HCT116 (cell line): ENCODE measurements at regions not wholly inside any gene's neighbourhood (a gene's known extent, or its start where the extent isn't known, plus 50 kb on each side); places are given as distances from the start of the nearest gene placed in this dataset.

Experiments
- ATAC-seq: fragments of 200-7000 bp; cut with Tn5 transposase; 2 replicates; pipeline ENCODE4 v1.9.1; 2020; ENCODE audit warnings: mild to moderate bottlenecking, moderate library complexity
- BruUV-seq: library from RNA; stranded (reverse); fragments of 400-500 nt; replicated peaks from 2 replicates; lab custom pipeline; 2021; lab: Mats Ljungman, UMichigan
- CTCF ChIA-PET: fragments of 300-600 bp; sonication (Branson Sonifier 250); formaldehyde crosslinking; loops from one replicate; lab custom pipeline; 2021; ENCODE audit warnings: antibody characterized with exemption; lab: Charles Lee
- POLR2A ChIA-PET: fragments of 300-600, 350-600 bp; sonication (Branson Sonifier 250); formaldehyde crosslinking; loops from one replicate; lab custom pipeline; 2021; ENCODE audit warnings: antibody characterized with exemption; lab: Charles Lee
- RAD21 ChIA-PET, 2 experiments: fragments of 300-600 bp; sonication (Branson Sonifier 250); formaldehyde crosslinking; loops; one replicate each; lab custom pipeline; 2023; ENCODE audit warnings: low total read pairs in 2 of 2; ENCODE audit not compliant: uncharacterized antibody in 2 of 2, unreplicated experiment in 2 of 2, low non-redundant PET in 1 of 2; lab: Charles Lee
- DNase-seq: peaks from one replicate; pipeline ENCODE4 v3.0.0-alpha.2; 2010; ENCODE audit warnings: low read depth, low spot score
- H2AFZ ChIP-seq: fragments of 200-600 bp; shearing (Covaris generic), sonication (generic); 2 replicates; pipeline ENCODE4 v1.6.1; 2017; ENCODE audit warnings: low read depth, mixed run types, mixed read lengths, antibody characterized with exemption, low read length; ENCODE audit not compliant: poor library complexity, severe bottlenecking
- H3K27ac ChIP-seq: 2 replicates; pipeline ENCODE4 v1.5.1; 2012; ENCODE audit warnings: low read depth, low read length
- H3K27me3 ChIP-seq: fragments of 200-600 bp; sonication (generic); 2 replicates; pipeline ENCODE4 v1.6.1; 2016; ENCODE audit warnings: mixed run types, low read length, mixed read lengths; ENCODE audit not compliant: insufficient read depth
- H3K36me3 ChIP-seq, 2 experiments: fragments of 200-500 bp in 1 of 2; fragments of 200-600 bp in 1 of 2; sonication (Bioruptor generic) in 1 of 2; sonication (generic) in 1 of 2; 2 replicates each; pipeline versions ENCODE4 v1.5.1 to v1.6.1; 2014 to 2016; ENCODE audit warnings: low read length in 2 of 2, inconsistent platforms in 1 of 2, mixed read lengths in 1 of 2, mixed run types in 1 of 2; ENCODE audit not compliant: insufficient read depth in 2 of 2, control insufficient read depth in 1 of 2
- H3K4me1 ChIP-seq, 2 experiments: fragments of 200-600 bp in 1 of 2; sonication (generic) in 1 of 2; 2 replicates each; pipeline versions ENCODE4 v1.5.1 to v1.6.1; 2012 to 2017; ENCODE audit warnings: low read length in 2 of 2, inconsistent platforms in 1 of 2, mild to moderate bottlenecking in 1 of 2, mixed read lengths in 1 of 2, mixed run types in 1 of 2, moderate library complexity in 1 of 2; ENCODE audit not compliant: insufficient read depth in 2 of 2, control insufficient read depth in 1 of 2
- H3K4me2 ChIP-seq: fragments of 200-600 bp; sonication (generic); 2 replicates; pipeline ENCODE4 v1.6.1; 2017; ENCODE audit warnings: mixed run types, low read length, mixed read lengths
- H3K4me3 ChIP-seq, 2 experiments: fragments of 200-600 bp in 1 of 2; sonication (generic) in 1 of 2; replicated peaks in 1 of 2; 2 replicates each; pipeline ENCODE4 v1.5.1; 2011 to 2016; ENCODE audit warnings: low read length in 2 of 2, control low read depth in 1 of 2, low read depth in 1 of 2, mild to moderate bottlenecking in 1 of 2, mixed read lengths in 1 of 2, mixed run types in 1 of 2
- H3K79me2 ChIP-seq: fragments of 200-600 bp; sonication (generic); 2 replicates; pipeline ENCODE4 v1.6.1; 2017; ENCODE audit warnings: mild to moderate bottlenecking, mixed run types, low read length, moderate library complexity, mixed read lengths; ENCODE audit not compliant: insufficient read depth
- H3K9ac ChIP-seq: fragments of 200-600 bp; sonication (generic); 2 replicates; pipeline ENCODE4 v1.6.1; 2016; ENCODE audit warnings: low read length, mixed read lengths
- H3K9me2 ChIP-seq: fragments of 200-600 bp; sonication (generic), shearing (Covaris generic); 2 replicates; pipeline ENCODE4 v1.6.1; 2017; ENCODE audit warnings: mixed run types, mild to moderate bottlenecking, moderate library complexity; ENCODE audit not compliant: insufficient read depth
- H3K9me3 ChIP-seq, 2 experiments: fragments of 200-500 bp in 1 of 2; fragments of 200-600 bp in 1 of 2; sonication (Bioruptor generic) in 1 of 2; sonication (generic) in 1 of 2; 2 replicates each; pipeline ENCODE4 v1.6.1; 2014 to 2017; ENCODE audit warnings: low read length in 2 of 2, mixed read lengths in 2 of 2, inconsistent platforms in 1 of 2, low read depth in 1 of 2, mild to moderate bottlenecking in 1 of 2, mixed run types in 1 of 2, moderate library complexity in 1 of 2; ENCODE audit not compliant: control insufficient read depth in 1 of 2, insufficient read depth in 1 of 2
- H4K20me1 ChIP-seq: fragments of 200-600 bp; sonication (generic), shearing (Covaris generic); 2 replicates; pipeline ENCODE4 v1.6.1; 2017; ENCODE audit warnings: mixed run types, mild to moderate bottlenecking, moderate library complexity; ENCODE audit not compliant: insufficient read depth
- CEBPB ChIP-seq: IDR thresholded peaks from 2 replicates; pipeline ENCODE4 v1.6.1; 2012; ENCODE audit warnings: low read depth
- EGR1 ChIP-seq: IDR thresholded peaks from 2 replicates; pipeline ENCODE4 v1.6.1; 2012; ENCODE audit warnings: low read depth
- ELF1 ChIP-seq: IDR thresholded peaks from 2 replicates; pipeline ENCODE4 v1.6.1; 2012; ENCODE audit warnings: low read depth, borderline replicate concordance
- EZH2 ChIP-seq: fragments of 200-600 bp; sonication (generic); IDR thresholded peaks from 2 replicates; pipeline ENCODE4 v1.6.1; 2017; ENCODE audit warnings: antibody characterized with exemption, mixed run types
- EZH2phosphoT487 ChIP-seq: fragments of 200-600 bp; IDR thresholded peaks from 2 replicates; pipeline ENCODE4 v1.6.1; 2018; ENCODE audit warnings: antibody characterized with exemption, borderline replicate concordance
- FOSL1 ChIP-seq: IDR thresholded peaks from 2 replicates; pipeline ENCODE4 v1.6.1; 2012; ENCODE audit warnings: low read depth
- JUND ChIP-seq: IDR thresholded peaks from 2 replicates; pipeline ENCODE4 v1.6.1; 2012
- POLR2AphosphoS5 ChIP-seq: IDR thresholded peaks from 2 replicates; pipeline ENCODE4 v1.6.1; 2011; ENCODE audit warnings: mild to moderate bottlenecking, low read depth, low read length, moderate library complexity
- RAD21 ChIP-seq: IDR thresholded peaks from 2 replicates; pipeline ENCODE4 v1.6.1; 2012; ENCODE audit warnings: low read depth, mild to moderate bottlenecking
- SIN3A ChIP-seq: IDR thresholded peaks from 2 replicates; pipeline ENCODE4 v1.6.1; 2012; ENCODE audit warnings: low read depth
- TCF7L2 ChIP-seq: IDR thresholded peaks from 2 replicates; pipeline ENCODE4 v1.7.0; 2011; ENCODE audit warnings: borderline replicate concordance, inconsistent platforms; ENCODE audit not compliant: insufficient read depth, insufficient read length; ENCODE audit errors: extremely low read depth
- YY1 ChIP-seq: IDR thresholded peaks from 2 replicates; pipeline ENCODE4 v1.6.1; 2011; ENCODE audit warnings: low read length, low read depth, moderate library complexity, mild to moderate bottlenecking; ENCODE audit not compliant: insufficient replicate concordance; ENCODE audit errors: extremely low read depth
- ZFX ChIP-seq: fragments of 450-650 bp; IDR thresholded peaks from 2 replicates; pipeline ENCODE4 v1.6.1; 2017
- intact Hi-C: fragments of 100-400 bp; cut with micrococcal nuclease; formaldehyde crosslinking; loops from 2 replicates; pipeline ENCODE4 v1.10.0; 2022
- TF ChIP-seq, protein P1 (sequence below): IDR thresholded peaks from 2 replicates; pipeline ENCODE4 v1.6.1; 2012; ENCODE audit warnings: low read depth
- TF ChIP-seq, protein P2 (sequence below): IDR thresholded peaks from 2 replicates; pipeline ENCODE4 v1.6.1; 2012
- TF ChIP-seq, protein P3 (sequence below): IDR thresholded peaks from 2 replicates; pipeline ENCODE4 v1.6.1; 2011; ENCODE audit warnings: mild to moderate bottlenecking, low read length, moderate library complexity; ENCODE audit not compliant: insufficient replicate concordance; ENCODE audit errors: extremely low read depth

DNA sequence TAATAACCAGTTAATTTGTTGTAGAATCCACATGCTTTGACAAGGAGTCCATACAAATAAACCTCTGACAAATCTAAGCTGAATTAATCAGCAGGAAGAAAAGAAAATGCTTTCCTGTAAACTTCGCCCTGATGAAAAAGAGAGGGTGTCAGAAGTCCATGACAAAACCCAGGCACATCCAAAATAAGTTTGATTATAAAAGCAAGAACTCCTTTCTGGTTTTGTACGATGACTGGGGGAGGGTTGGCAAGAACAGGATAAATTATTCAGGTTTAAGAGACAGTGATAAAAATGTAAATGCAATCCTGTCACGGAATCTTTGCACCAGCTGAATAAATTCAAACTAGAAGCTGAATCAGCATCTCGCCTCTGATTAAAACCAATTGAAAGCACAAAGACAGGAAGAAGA, 469.2 kb upstream of the TNP1 start:
- ATAC-seq (no peak), DNase-seq (no peak)
- H3K9ac ChIP-seq: no peak overlapping the region
- intact Hi-C loops: no loop called here
- CTCF ChIA-PET: no interaction called here
- H3K4me2 ChIP-seq: no peak overlapping the region
- no peak overlapping the region for H3K4me3 ChIP-seq
- H3K27me3 ChIP-seq: peaks cover 29% of the 10 kb centered on the region
- POLR2A ChIA-PET: no interaction called here
- TF ChIP-seq, protein P1, sequence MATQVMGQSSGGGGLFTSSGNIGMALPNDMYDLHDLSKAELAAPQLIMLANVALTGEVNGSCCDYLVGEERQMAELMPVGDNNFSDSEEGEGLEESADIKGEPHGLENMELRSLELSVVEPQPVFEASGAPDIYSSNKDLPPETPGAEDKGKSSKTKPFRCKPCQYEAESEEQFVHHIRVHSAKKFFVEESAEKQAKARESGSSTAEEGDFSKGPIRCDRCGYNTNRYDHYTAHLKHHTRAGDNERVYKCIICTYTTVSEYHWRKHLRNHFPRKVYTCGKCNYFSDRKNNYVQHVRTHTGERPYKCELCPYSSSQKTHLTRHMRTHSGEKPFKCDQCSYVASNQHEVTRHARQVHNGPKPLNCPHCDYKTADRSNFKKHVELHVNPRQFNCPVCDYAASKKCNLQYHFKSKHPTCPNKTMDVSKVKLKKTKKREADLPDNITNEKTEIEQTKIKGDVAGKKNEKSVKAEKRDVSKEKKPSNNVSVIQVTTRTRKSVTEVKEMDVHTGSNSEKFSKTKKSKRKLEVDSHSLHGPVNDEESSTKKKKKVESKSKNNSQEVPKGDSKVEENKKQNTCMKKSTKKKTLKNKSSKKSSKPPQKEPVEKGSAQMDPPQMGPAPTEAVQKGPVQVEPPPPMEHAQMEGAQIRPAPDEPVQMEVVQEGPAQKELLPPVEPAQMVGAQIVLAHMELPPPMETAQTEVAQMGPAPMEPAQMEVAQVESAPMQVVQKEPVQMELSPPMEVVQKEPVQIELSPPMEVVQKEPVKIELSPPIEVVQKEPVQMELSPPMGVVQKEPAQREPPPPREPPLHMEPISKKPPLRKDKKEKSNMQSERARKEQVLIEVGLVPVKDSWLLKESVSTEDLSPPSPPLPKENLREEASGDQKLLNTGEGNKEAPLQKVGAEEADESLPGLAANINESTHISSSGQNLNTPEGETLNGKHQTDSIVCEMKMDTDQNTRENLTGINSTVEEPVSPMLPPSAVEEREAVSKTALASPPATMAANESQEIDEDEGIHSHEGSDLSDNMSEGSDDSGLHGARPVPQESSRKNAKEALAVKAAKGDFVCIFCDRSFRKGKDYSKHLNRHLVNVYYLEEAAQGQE: no peak
- no peak for TF ChIP-seq EZH2phosphoT487
- no peak for TF ChIP-seq EGR1
- TF ChIP-seq TCF7L2: no peak
- no peak for TF ChIP-seq FOSL1
- no peak overlapping the region for H2AFZ ChIP-seq
- H3K79me2 ChIP-seq: no peaks in the 10 kb centered on the region
- RAD21 ChIA-PET: interaction anchor here in 1 of 2 experiments (0.6 kb wide), 1 partner anchor 646 kb away, joined by 3 read pairs; no protein-coding TSS in a partner anchor
- H3K9me3 ChIP-seq: no peaks in the 10 kb centered on the region
- H4K20me1 ChIP-seq: no peaks in the 10 kb centered on the region
- no peaks in the 10 kb centered on the region for H3K9me2 ChIP-seq
- H3K36me3 ChIP-seq: no peaks in the 10 kb centered on the region
- no TSS peak for BruUV-seq
- no peaks in the 10 kb centered on the region for H3K4me1 ChIP-seq
- no peak overlapping the region for H3K27ac ChIP-seq

DNA sequence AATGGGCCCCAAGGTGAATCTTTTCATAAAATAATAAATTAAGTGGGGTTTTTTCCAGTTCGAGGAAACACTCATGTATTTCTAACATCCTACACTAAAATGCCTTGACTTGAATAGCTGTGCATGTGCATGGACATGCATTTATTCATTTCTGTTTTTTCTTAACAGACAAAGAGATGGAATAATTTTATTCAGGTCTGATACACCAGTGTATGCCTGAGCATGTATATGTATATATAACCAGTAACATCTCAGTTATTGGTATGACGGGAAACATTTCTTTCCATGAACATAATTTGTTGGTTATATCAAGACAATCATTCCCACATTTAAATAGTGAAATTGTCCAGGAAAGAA, 468.7 kb upstream of the TNP1 start:
- Histone ChIP-seq H3K79me2 (no peaks in the 10 kb centered on the region), H3K9me3 (no peaks in the 10 kb centered on the region), H3K4me3 (no peak overlapping the region), H3K27ac (no peak overlapping the region), H3K9ac (no peak overlapping the region), H3K4me2 (no peak overlapping the region), H3K9me2 (no peaks in the 10 kb centered on the region), H4K20me1 (no peaks in the 10 kb centered on the region), H3K27me3 (peaks cover 31% of the 10 kb centered on the region), H3K4me1 (no peaks in the 10 kb centered on the region), H2AFZ (no peak overlapping the region), H3K36me3 (no peaks in the 10 kb centered on the region)
- ChIA-PET RAD21 (no interaction called here), POLR2A (no interaction called here), CTCF (no interaction called here)
- BruUV-seq: no TSS peak
- DNase-seq (no peak), ATAC-seq (no peak)
- intact Hi-C loops: no loop called here
- TF ChIP-seq, protein P2, sequence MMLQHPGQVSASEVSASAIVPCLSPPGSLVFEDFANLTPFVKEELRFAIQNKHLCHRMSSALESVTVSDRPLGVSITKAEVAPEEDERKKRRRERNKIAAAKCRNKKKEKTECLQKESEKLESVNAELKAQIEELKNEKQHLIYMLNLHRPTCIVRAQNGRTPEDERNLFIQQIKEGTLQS: no peak
- TF ChIP-seq JUND: no peak
- TF ChIP-seq ZFX: no peak
- no peak for TF ChIP-seq ELF1
- no peak for TF ChIP-seq YY1
- TF ChIP-seq EZH2: no peak
- TF ChIP-seq, protein P3, sequence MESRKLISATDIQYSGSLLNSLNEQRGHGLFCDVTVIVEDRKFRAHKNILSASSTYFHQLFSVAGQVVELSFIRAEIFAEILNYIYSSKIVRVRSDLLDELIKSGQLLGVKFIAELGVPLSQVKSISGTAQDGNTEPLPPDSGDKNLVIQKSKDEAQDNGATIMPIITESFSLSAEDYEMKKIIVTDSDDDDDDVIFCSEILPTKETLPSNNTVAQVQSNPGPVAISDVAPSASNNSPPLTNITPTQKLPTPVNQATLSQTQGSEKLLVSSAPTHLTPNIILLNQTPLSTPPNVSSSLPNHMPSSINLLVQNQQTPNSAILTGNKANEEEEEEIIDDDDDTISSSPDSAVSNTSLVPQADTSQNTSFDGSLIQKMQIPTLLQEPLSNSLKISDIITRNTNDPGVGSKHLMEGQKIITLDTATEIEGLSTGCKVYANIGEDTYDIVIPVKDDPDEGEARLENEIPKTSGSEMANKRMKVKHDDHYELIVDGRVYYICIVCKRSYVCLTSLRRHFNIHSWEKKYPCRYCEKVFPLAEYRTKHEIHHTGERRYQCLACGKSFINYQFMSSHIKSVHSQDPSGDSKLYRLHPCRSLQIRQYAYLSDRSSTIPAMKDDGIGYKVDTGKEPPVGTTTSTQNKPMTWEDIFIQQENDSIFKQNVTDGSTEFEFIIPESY: no peak
- TF ChIP-seq CEBPB: no peak
- no peak for TF ChIP-seq EZH2phosphoT487
- TF ChIP-seq RAD21: no peak
- no peak for TF ChIP-seq SIN3A
- TF ChIP-seq TCF7L2: no peak
- TF ChIP-seq POLR2AphosphoS5: no peak
